Mucosa of gallbladder (tissue), 1 donor: ENCODE measurements at regions not wholly inside any gene's neighbourhood (a gene's known extent, or its start where the extent isn't known, plus 50 kb on each side); places are given as distances from the start of the nearest gene placed in this dataset.
"Not testable (repeated sequence)": the region's sequence is repeated elsewhere in the genome, so short reads cannot be mapped to it uniquely, and the experiment has no call there.

Source experiments
- DNase-seq: peaks from one replicate; pipeline ENCODE4 v3.0.0-alpha.2; 2020; ENCODE audit warnings: low spot score
- donor health status: DM: no; HTN: no; CAD: no.

- no peak for DNase-seq
Observed at GRCh38 chr5:124551939-124552279, 194.5 kb downstream of the ZNF608 start.

GRCh38 chr5:124550731-124551130, 195.7 kb downstream of the ZNF608 start:
- DNase-seq, result no peak

- DNase-seq, result no peak
Observed at GRCh38 chr5:124549891-124550436, 196.5 kb downstream of the ZNF608 start.

- DNase-seq, result peak; percentile 19
Observed at GRCh38 chr5:124546643-124547042, 199.8 kb downstream of the ZNF608 start.

GRCh38 chr5:124544366-124545055, 201.9 kb downstream of the ZNF608 start:
- DNase-seq, result no peak

- no peak for DNase-seq
Observed at GRCh38 chr5:124538931-124539330, 207.5 kb downstream of the ZNF608 start.

GRCh38 chr5:124538191-124538590, 208.2 kb downstream of the ZNF608 start:
- no peak for DNase-seq

GRCh38 chr5:124537522-124537921, 208.9 kb downstream of the ZNF608 start:
- DNase-seq, result no peak

- DNase-seq, result no peak
Observed at GRCh38 chr5:124537107-124537506, 209.3 kb downstream of the ZNF608 start.

GRCh38 chr5:124536333-124536732, 210.1 kb downstream of the ZNF608 start:
- DNase-seq, result no peak

- no peak for DNase-seq
Observed at GRCh38 chr5:124530916-124531315, 215.5 kb downstream of the ZNF608 start.

- no peak for DNase-seq
Observed at GRCh38 chr5:124528838-124529237, 217.6 kb downstream of the ZNF608 start.

- DNase-seq, result peak; percentile 52
Observed at GRCh38 chr5:124527220-124527991, 219.0 kb downstream of the ZNF608 start.

- not testable (repeated sequence) for DNase-seq
Observed at GRCh38 chr5:124526079-124526478, 220.4 kb downstream of the ZNF608 start.

GRCh38 chr5:124524552-124525232, 221.7 kb downstream of the ZNF608 start:
- no peak for DNase-seq

GRCh38 chr5:124523897-124524296, 222.5 kb downstream of the ZNF608 start:
- DNase-seq, result no peak

GRCh38 chr5:124522992-124523391, 223.4 kb downstream of the ZNF608 start:
- DNase-seq, result no peak

GRCh38 chr5:124521461-124522230, 224.8 kb downstream of the ZNF608 start:
- DNase-seq, result no peak

GRCh38 chr5:124519396-124519795, 227.0 kb downstream of the ZNF608 start:
- peak; percentile 16 for DNase-seq

- DNase-seq, result no peak
Observed at GRCh38 chr5:124516567-124516966, 229.9 kb downstream of the ZNF608 start.

GRCh38 chr5:124515497-124516245, 230.8 kb downstream of the ZNF608 start:
- DNase-seq, result no peak
